ENCODE measurements at regions not wholly inside any gene's neighbourhood (a gene's known extent, or its start where the extent isn't known, plus 50 kb on each side); places are given as distances from the start of the nearest gene placed in this dataset.
"Not testable (repeated sequence)": the region's sequence is repeated elsewhere in the genome, so short reads cannot be mapped to it uniquely, and the experiment has no call there.

DNA sequence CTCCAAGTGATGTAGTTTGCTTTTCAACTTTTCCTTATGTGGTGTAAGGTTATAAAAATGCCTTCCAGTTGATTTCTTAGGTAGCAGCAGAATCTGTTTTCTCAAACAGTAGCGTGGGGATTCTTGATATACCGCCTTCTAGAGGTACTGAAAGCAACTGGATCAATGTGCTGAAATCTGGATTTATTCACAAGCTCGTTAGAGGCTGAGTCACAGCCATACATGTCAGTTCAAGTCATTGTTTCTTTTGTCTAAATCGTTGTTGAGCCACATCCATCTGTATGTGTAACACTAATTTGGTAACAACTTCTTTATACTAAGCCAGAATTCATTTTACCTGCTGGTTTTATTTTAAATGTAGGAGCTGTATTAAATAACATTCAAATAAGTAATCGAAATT lies 200.0 kb upstream of the MAD2L1 start:
- Histone ChIP-seq H4K20me1 (ENCODE audit: low read depth, low read length) (no peaks in the 10 kb centered on the region), H3K4me3 (ENCODE audit: insufficient read depth, low read length, poor library complexity, severe bottlenecking) (no peak overlapping the region), H3K9ac (ENCODE audit: low read length) (no peak overlapping the region), H3K9me2 (replicated peaks; ENCODE audit: insufficient read depth, low read length) (no peaks in the 10 kb centered on the region), H3K27me3 (ENCODE audit: low read length) (no peaks in the 10 kb centered on the region), H3K4me2 (ENCODE audit: low read depth, low read length, poor library complexity, severe bottlenecking) (no peak overlapping the region), H3K36me3 (ENCODE audit: low read length) (no peaks in the 10 kb centered on the region), H3F3A (ENCODE audit: insufficient read depth) (no peaks in the 10 kb centered on the region), H3K79me2 (ENCODE audit: insufficient read depth, low read length) (no peaks in the 10 kb centered on the region), H2AFZ (ENCODE audit: low read depth, low read length, severe bottlenecking) (no peak overlapping the region), H3K9me3 (ENCODE audit: insufficient read depth, low read length) (no peaks in the 10 kb centered on the region), H3K27ac (ENCODE audit: low read depth, low read length) (no peak overlapping the region)
- no peak for TF ChIP-seq EZH2phosphoT487 (conservative IDR thresholded peaks at IDR 0.05; ENCODE audit: low read length)
- TF ChIP-seq, protein P1, sequence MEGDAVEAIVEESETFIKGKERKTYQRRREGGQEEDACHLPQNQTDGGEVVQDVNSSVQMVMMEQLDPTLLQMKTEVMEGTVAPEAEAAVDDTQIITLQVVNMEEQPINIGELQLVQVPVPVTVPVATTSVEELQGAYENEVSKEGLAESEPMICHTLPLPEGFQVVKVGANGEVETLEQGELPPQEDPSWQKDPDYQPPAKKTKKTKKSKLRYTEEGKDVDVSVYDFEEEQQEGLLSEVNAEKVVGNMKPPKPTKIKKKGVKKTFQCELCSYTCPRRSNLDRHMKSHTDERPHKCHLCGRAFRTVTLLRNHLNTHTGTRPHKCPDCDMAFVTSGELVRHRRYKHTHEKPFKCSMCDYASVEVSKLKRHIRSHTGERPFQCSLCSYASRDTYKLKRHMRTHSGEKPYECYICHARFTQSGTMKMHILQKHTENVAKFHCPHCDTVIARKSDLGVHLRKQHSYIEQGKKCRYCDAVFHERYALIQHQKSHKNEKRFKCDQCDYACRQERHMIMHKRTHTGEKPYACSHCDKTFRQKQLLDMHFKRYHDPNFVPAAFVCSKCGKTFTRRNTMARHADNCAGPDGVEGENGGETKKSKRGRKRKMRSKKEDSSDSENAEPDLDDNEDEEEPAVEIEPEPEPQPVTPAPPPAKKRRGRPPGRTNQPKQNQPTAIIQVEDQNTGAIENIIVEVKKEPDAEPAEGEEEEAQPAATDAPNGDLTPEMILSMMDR (IDR thresholded peaks at IDR 0.05; ENCODE audit: insufficient read depth, low read length, poor library complexity, severe bottlenecking) = no peak

DNA sequence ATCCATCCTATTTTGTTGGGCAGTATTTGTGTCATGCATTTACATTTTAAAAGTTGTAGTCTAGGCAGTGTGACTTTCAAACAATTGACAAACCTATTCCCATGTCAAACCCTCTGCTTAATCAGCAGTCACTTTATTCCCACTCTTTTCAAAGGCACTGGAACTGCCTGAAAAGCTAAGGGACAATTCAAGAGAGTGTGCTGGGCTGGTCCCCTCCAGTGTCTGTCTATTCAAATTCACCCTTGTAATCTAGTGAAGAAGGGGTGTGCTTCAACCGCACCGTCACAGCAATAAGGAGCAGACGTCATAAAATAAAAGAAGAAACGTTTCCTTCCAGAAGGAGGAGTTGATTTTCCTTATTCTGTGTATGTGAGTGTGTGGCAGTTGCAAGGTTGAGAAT lies 197.0 kb upstream of the MAD2L1 start:
- no peaks in the 10 kb centered on the region for H3K36me3 ChIP-seq (ENCODE audit: low read length)
- no peak overlapping the region for H3K4me2 ChIP-seq (ENCODE audit: low read depth, low read length, poor library complexity, severe bottlenecking)
- no peaks in the 10 kb centered on the region for H3F3A ChIP-seq (ENCODE audit: insufficient read depth)
- H3K4me3 ChIP-seq (ENCODE audit: insufficient read depth, low read length, poor library complexity, severe bottlenecking) = no peak overlapping the region
- TF ChIP-seq, protein P1 (IDR thresholded peaks at IDR 0.05; ENCODE audit: insufficient read depth, low read length, poor library complexity, severe bottlenecking) = no peak
- no peak for TF ChIP-seq EZH2phosphoT487 (conservative IDR thresholded peaks at IDR 0.05; ENCODE audit: low read length)
- H3K9ac ChIP-seq (ENCODE audit: low read length) = no peak overlapping the region
- no peaks in the 10 kb centered on the region for H3K9me3 ChIP-seq (ENCODE audit: insufficient read depth, low read length)
- H3K79me2 ChIP-seq (ENCODE audit: insufficient read depth, low read length) = no peaks in the 10 kb centered on the region
- no peak overlapping the region for H3K27ac ChIP-seq (ENCODE audit: low read depth, low read length)
- no peak overlapping the region for H2AFZ ChIP-seq (ENCODE audit: low read depth, low read length, severe bottlenecking)
- no peaks in the 10 kb centered on the region for H4K20me1 ChIP-seq (ENCODE audit: low read depth, low read length)
- H3K9me2 ChIP-seq (replicated peaks; ENCODE audit: insufficient read depth, low read length) = no peaks in the 10 kb centered on the region
- no peaks in the 10 kb centered on the region for H3K27me3 ChIP-seq (ENCODE audit: low read length)

DNA sequence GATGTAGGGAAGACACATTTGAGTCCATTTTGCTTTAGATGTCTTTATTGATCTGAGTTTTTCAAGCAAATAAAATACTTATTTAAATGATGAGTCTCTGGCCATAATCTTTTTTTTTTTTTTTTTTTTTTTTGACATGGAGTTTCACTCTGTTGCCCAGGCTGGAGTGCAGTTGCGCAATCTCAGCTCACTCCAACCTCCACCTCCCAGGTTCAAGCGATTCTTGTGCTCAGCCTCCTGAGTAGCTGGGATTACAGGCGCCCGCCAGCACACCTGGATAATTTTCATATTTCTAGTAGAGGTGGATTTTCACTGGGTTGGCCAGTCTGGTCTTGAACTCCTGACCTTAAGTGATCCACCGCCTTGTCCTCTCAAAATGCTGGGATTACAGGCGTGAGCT lies 194.5 kb upstream of the MAD2L1 start:
- Histone ChIP-seq H3K79me2 (ENCODE audit: insufficient read depth, low read length) (no peaks in the 10 kb centered on the region), H3K4me3 (ENCODE audit: insufficient read depth, low read length, poor library complexity, severe bottlenecking) (no peak overlapping the region)
- TF ChIP-seq EZH2phosphoT487 (conservative IDR thresholded peaks at IDR 0.05; ENCODE audit: low read length) = no peak
- TF ChIP-seq, protein P1 (IDR thresholded peaks at IDR 0.05; ENCODE audit: insufficient read depth, low read length, poor library complexity, severe bottlenecking) = no peak

DNA sequence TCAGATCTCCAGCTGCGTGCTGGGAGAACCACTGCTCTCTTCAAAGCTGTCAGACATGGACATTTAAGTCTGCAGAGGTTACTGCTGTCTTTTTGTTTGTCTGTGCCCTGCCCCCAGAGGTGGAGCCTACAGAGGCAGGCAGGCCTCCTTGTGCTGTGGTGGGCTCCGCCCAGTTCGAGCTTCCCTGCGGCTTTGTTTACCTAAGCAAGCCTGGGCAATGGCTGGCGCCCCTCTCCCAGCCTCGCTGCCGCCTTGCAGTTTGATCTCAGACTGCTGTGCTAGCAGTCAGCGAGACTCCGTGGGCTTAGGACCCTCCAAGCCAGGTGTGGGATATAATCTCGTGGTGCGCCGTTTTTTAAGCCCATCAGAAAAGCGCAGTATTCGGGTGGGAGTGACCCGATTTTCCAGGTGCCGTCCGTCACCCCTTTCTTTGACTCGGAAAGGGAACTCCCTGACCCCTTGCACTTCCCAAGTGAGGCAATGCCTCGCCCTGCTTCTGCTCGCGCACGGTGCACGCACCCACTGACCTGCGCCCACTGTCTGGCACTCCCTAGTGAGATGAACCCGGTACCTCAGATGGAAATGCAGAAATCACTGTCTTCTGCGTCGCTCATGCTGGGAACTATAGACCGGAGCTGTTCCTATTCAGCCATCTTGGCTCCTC lies 189.6 kb upstream of the MAD2L1 start:
- not testable (repeated sequence) for H3F3A ChIP-seq (ENCODE audit: insufficient read depth); H3K79me2 ChIP-seq (ENCODE audit: insufficient read depth, low read length); H3K9ac ChIP-seq (ENCODE audit: low read length); H4K20me1 ChIP-seq (ENCODE audit: low read depth, low read length); H2AFZ ChIP-seq (ENCODE audit: low read depth, low read length, severe bottlenecking); H3K4me3 ChIP-seq (ENCODE audit: insufficient read depth, low read length, poor library complexity, severe bottlenecking); H3K9me2 ChIP-seq (replicated peaks; ENCODE audit: insufficient read depth, low read length); H3K36me3 ChIP-seq (ENCODE audit: low read length); H3K27me3 ChIP-seq (ENCODE audit: low read length); H3K9me3 ChIP-seq (ENCODE audit: insufficient read depth, low read length); H3K27ac ChIP-seq (ENCODE audit: low read depth, low read length); H3K4me2 ChIP-seq (ENCODE audit: low read depth, low read length, poor library complexity, severe bottlenecking)

More for the DNA sequence above, 194.5 kb upstream of the MAD2L1 start:
- no peak overlapping the region for H3K9ac ChIP-seq (ENCODE audit: low read length)
- no peaks in the 10 kb centered on the region for H3K36me3 ChIP-seq (ENCODE audit: low read length)
- no peak overlapping the region for H3K4me2 ChIP-seq (ENCODE audit: low read depth, low read length, poor library complexity, severe bottlenecking)
- no peaks in the 10 kb centered on the region for H3K9me3 ChIP-seq (ENCODE audit: insufficient read depth, low read length)
- no peak overlapping the region for H2AFZ ChIP-seq (ENCODE audit: low read depth, low read length, severe bottlenecking)
- no peaks in the 10 kb centered on the region for H3K9me2 ChIP-seq (replicated peaks; ENCODE audit: insufficient read depth, low read length)
- H4K20me1 ChIP-seq (ENCODE audit: low read depth, low read length) = no peaks in the 10 kb centered on the region
- H3F3A ChIP-seq (ENCODE audit: insufficient read depth) = no peaks in the 10 kb centered on the region
- no peak overlapping the region for H3K27ac ChIP-seq (ENCODE audit: low read depth, low read length)
- no peaks in the 10 kb centered on the region for H3K27me3 ChIP-seq (ENCODE audit: low read length)
